HL-60 (cell line): ENCODE measurements at regions not wholly inside any gene's neighbourhood (a gene's known extent, or its start where the extent isn't known, plus 50 kb on each side); places are given as distances from the start of the nearest gene placed in this dataset.

Experiments
- GABPA ChIP-seq: IDR thresholded peaks from 2 replicates; pipeline ENCODE4 v1.6.1; 2012; ENCODE audit warnings: low read depth
- POLR2AphosphoS5 ChIP-seq: IDR thresholded peaks from 2 replicates; pipeline ENCODE4 v1.6.1; 2012; ENCODE audit warnings: low read depth
- TF ChIP-seq, protein P1 (sequence below): IDR thresholded peaks from one replicate; pipeline ENCODE4 v1.5.1; 2011; ENCODE audit warnings: low read length, control low read depth, inconsistent platforms; ENCODE audit not compliant: insufficient read depth
- TF ChIP-seq, protein P2 (sequence below): IDR thresholded peaks from 2 replicates; pipeline ENCODE4 v1.6.1; 2012; ENCODE audit warnings: low read depth; ENCODE audit not compliant: insufficient replicate concordance

DNA sequence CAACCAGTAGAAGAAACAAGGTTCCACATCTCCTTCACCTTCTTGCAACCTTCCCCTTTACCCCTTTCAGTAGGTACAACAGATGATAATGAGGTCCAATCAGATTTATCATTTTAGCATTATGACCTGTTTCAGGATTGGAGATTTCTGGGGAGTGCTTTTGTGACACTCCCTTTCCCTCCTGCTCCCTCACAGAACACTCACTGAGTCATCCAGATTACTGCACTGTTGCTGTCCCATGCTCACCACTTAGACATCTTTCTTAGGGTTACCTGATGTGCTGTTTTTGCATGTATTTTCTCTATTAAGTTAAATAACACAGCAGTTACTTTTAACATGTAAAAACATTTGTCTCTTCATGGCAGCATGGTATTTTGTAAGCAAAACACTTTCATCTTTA, 118.5 kb downstream of the MFSD1 start:
- TF ChIP-seq, protein P1, sequence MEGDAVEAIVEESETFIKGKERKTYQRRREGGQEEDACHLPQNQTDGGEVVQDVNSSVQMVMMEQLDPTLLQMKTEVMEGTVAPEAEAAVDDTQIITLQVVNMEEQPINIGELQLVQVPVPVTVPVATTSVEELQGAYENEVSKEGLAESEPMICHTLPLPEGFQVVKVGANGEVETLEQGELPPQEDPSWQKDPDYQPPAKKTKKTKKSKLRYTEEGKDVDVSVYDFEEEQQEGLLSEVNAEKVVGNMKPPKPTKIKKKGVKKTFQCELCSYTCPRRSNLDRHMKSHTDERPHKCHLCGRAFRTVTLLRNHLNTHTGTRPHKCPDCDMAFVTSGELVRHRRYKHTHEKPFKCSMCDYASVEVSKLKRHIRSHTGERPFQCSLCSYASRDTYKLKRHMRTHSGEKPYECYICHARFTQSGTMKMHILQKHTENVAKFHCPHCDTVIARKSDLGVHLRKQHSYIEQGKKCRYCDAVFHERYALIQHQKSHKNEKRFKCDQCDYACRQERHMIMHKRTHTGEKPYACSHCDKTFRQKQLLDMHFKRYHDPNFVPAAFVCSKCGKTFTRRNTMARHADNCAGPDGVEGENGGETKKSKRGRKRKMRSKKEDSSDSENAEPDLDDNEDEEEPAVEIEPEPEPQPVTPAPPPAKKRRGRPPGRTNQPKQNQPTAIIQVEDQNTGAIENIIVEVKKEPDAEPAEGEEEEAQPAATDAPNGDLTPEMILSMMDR, result no peak
- TF ChIP-seq POLR2AphosphoS5 (no peak), GABPA (no peak)
- TF ChIP-seq, protein P2, sequence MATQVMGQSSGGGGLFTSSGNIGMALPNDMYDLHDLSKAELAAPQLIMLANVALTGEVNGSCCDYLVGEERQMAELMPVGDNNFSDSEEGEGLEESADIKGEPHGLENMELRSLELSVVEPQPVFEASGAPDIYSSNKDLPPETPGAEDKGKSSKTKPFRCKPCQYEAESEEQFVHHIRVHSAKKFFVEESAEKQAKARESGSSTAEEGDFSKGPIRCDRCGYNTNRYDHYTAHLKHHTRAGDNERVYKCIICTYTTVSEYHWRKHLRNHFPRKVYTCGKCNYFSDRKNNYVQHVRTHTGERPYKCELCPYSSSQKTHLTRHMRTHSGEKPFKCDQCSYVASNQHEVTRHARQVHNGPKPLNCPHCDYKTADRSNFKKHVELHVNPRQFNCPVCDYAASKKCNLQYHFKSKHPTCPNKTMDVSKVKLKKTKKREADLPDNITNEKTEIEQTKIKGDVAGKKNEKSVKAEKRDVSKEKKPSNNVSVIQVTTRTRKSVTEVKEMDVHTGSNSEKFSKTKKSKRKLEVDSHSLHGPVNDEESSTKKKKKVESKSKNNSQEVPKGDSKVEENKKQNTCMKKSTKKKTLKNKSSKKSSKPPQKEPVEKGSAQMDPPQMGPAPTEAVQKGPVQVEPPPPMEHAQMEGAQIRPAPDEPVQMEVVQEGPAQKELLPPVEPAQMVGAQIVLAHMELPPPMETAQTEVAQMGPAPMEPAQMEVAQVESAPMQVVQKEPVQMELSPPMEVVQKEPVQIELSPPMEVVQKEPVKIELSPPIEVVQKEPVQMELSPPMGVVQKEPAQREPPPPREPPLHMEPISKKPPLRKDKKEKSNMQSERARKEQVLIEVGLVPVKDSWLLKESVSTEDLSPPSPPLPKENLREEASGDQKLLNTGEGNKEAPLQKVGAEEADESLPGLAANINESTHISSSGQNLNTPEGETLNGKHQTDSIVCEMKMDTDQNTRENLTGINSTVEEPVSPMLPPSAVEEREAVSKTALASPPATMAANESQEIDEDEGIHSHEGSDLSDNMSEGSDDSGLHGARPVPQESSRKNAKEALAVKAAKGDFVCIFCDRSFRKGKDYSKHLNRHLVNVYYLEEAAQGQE, result no peak
